Activated CD8-positive, alpha-beta T cell treated with anti-CD3 and anti-CD28 coated beads, Interleukin-2, amount 10 ng/mL, durations not matched to agents 7 days and 5 days (primary cell): ENCODE measurements at regions not wholly inside any gene's neighbourhood (a gene's known extent, or its start where the extent isn't known, plus 50 kb on each side); places are given as distances from the start of the nearest gene placed in this dataset.

ENCODE experiments used
- ATAC-seq: fragments of 150-1000 bp; cut with Tn5 transposase; one replicate; pipeline ENCODE4 v1.10.0; 2021; ENCODE audit warnings: moderate library complexity
- CTCF ChIA-PET: fragments of 350-600 bp; sonication (Branson Sonifier 250); formaldehyde crosslinking; loops from one replicate; lab custom pipeline; 2021; ENCODE audit warnings: antibody characterized with exemption; lab: Charles Lee
- POLR2A ChIA-PET: fragments of 350-600 bp; sonication (Branson Sonifier 250); formaldehyde crosslinking; loops from one replicate; lab custom pipeline; 2021; ENCODE audit warnings: antibody characterized with exemption; lab: Charles Lee
- DNase-seq: peaks from one replicate; pipeline ENCODE4 v3.0.0-alpha.2; 2020
- H3K27ac Mint-ChIP-seq: one replicate; pipeline ENCODE4 v1.8.0; 2021; ENCODE audit warnings: mild to moderate bottlenecking, mixed read lengths
- H3K27me3 Mint-ChIP-seq: one replicate; pipeline ENCODE4 v1.8.0; 2021; ENCODE audit warnings: low read depth, mixed read lengths
- H3K36me3 Mint-ChIP-seq: one replicate; pipeline ENCODE4 v1.8.0; 2021; ENCODE audit warnings: low read depth, mixed read lengths
- H3K4me1 Mint-ChIP-seq: one replicate; pipeline ENCODE4 v1.8.0; 2021; ENCODE audit warnings: low read depth, mixed read lengths
- H3K4me3 Mint-ChIP-seq: one replicate; pipeline ENCODE4 v1.8.0; 2021; ENCODE audit warnings: mild to moderate bottlenecking, mixed read lengths
- H3K9me3 Mint-ChIP-seq: one replicate; pipeline ENCODE4 v1.8.0; 2022; ENCODE audit warnings: mixed read lengths; ENCODE audit not compliant: insufficient read depth

DNA sequence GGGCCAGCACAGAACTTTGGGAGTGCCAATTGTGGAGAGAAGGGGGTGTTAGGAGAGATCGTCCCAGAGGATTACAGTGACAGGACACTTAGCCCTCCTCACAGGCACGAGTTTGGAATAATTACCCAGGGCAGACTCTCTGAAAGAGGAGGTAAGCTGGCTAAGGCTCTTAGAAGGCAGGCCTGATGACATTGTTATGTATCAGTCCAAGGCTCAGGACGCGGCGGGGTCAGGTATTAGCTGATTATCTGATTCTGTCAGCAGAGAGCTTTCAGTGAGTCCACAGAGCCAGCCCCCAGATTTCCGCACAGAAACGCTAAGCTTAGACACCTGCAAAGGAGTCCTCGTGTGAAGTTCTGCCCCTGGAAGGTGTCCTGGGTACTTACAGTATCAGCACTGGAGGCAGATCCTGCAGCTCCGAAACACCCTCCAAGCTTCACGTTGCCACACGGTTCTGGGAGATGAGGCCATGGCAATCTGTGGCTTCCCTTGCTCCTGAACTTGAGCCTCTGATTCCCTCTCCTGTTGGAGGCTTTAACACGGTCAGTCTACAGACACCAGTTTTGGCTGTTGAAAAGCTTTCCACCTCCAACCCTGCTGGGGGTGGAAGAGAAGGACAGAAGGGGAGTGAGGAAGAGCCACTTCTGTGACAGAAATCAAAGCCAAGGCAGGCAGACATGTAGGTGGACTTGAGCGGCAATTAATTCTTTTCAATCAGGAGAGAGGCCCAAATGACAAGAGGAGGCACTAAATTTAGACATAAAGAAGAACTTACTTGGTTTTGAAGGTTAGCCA is 123.6 kb upstream of the CADM1 start:
- no peak overlapping the region for H3K4me3 Mint-ChIP-seq

DNA sequence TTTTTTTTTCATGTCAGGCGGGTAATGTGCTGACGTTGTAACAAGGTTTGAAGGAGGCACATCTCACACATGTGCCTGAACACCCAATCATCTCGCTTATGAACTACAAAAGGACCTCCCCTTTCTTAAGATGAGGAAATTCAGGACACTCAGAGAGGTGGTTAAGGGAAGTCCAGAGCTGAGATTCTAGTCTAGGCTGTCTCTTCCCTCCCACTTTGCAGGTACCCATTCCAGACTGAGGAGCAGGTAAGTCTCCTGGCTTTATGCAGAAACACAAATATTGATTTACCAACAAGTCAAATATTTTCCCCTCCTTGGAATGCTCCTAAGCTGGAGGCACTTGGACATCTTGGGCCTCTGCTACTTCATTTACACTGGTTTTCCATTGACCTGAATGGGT is 122.9 kb upstream of the CADM1 start:
- Mint-ChIP-seq H3K4me3 (no peak overlapping the region), H3K27ac (no peak overlapping the region), H3K36me3 (no peaks in the 10 kb centered on the region), H3K27me3 (no peaks in the 10 kb centered on the region), H3K4me1 (no peaks in the 10 kb centered on the region), H3K9me3 (no peaks in the 10 kb centered on the region)
- DNase-seq (no peak), ATAC-seq (no peak)
- ChIA-PET CTCF (no interaction called here), POLR2A (no interaction called here)

More for the DNA sequence above, 123.6 kb upstream of the CADM1 start:
- Mint-ChIP-seq H3K4me1 (no peaks in the 10 kb centered on the region), H3K36me3 (no peaks in the 10 kb centered on the region), H3K27ac (no peak overlapping the region), H3K9me3 (no peaks in the 10 kb centered on the region), H3K27me3 (no peaks in the 10 kb centered on the region)
- POLR2A ChIA-PET = no interaction called here
- ATAC-seq (no peak), DNase-seq (no peak)
- CTCF ChIA-PET = no interaction called here

- Mint-ChIP-seq H3K9me3 (no peaks in the 10 kb centered on the region), H3K27me3 (no peaks in the 10 kb centered on the region), H3K4me1 (no peaks in the 10 kb centered on the region), H3K4me3 (no peak overlapping the region), H3K27ac (no peak overlapping the region), H3K36me3 (no peaks in the 10 kb centered on the region)
- POLR2A ChIA-PET = no interaction called here
- ATAC-seq = no peak
- CTCF ChIA-PET = no interaction called here
- DNase-seq = no peak
Observed at GRCh38 chr11:115626414-115626813, 122.2 kb upstream of the CADM1 start.

- no peaks in the 10 kb centered on the region for H3K36me3 Mint-ChIP-seq
- H3K9me3 Mint-ChIP-seq = no peaks in the 10 kb centered on the region
- POLR2A ChIA-PET = no interaction called here
- H3K27ac Mint-ChIP-seq = no peak overlapping the region
- H3K4me3 Mint-ChIP-seq = no peak overlapping the region
- H3K4me1 Mint-ChIP-seq = no peaks in the 10 kb centered on the region
- no peaks in the 10 kb centered on the region for H3K27me3 Mint-ChIP-seq
- ATAC-seq (no peak), DNase-seq (no peak)
- CTCF ChIA-PET = no interaction called here
Observed at GRCh38 chr11:115625502-115625901, 121.3 kb upstream of the CADM1 start.

DNA sequence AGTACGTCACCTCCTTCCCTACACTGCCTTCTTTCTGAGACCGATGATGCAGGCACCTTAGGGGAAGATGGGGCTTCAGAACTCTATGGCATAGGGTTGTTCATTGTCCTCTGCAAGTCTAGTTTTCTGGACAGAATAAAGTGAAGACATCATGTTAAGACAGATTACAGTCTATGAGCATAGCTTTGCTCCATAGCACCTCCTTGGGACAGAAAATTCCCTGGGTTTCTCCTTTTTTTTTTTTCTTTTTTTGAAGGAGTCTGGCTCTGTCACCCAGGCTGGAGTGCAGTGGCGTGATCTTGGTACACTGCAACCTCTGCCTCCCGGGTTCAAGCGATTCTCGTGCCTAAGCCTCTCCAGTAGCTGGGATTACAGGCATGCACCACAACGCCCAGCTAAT is 119.8 kb upstream of the CADM1 start:
- H3K4me1 Mint-ChIP-seq = no peaks in the 10 kb centered on the region
- no peak for DNase-seq
- ATAC-seq = no peak
- H3K27ac Mint-ChIP-seq = no peak overlapping the region
- no peaks in the 10 kb centered on the region for H3K9me3 Mint-ChIP-seq
- no peak overlapping the region for H3K4me3 Mint-ChIP-seq
- POLR2A ChIA-PET = no interaction called here
- no peaks in the 10 kb centered on the region for H3K36me3 Mint-ChIP-seq
- CTCF ChIA-PET = no interaction called here
- no peaks in the 10 kb centered on the region for H3K27me3 Mint-ChIP-seq

DNA sequence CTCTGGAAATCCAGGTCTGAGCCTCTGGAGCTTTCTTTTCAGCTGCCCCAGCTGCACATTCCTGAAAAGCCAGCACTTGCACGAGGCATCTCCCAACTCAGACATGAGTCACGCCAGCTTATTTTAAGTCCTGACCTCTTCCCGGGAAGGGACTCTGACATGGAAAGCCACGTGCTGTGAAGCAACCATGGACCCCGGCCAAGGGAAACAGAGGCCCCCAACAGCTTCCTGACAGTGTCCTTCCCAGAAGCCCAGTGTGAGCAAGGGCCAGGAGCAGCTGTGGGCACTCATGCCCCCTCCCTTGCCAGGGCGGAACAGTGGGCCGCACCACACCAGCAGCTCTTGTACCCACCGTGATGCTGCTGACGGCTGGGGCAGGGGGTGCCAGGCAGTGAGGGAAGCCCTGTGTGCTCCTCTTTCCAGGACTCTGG is 118.8 kb upstream of the CADM1 start:
- Mint-ChIP-seq H3K4me3 (no peak overlapping the region), H3K9me3 (no peaks in the 10 kb centered on the region), H3K27ac (no peak overlapping the region), H3K36me3 (no peaks in the 10 kb centered on the region), H3K4me1 (no peaks in the 10 kb centered on the region), H3K27me3 (no peaks in the 10 kb centered on the region)
- CTCF ChIA-PET = no interaction called here
- ATAC-seq (no peak), DNase-seq (no peak)
- POLR2A ChIA-PET = no interaction called here

DNA sequence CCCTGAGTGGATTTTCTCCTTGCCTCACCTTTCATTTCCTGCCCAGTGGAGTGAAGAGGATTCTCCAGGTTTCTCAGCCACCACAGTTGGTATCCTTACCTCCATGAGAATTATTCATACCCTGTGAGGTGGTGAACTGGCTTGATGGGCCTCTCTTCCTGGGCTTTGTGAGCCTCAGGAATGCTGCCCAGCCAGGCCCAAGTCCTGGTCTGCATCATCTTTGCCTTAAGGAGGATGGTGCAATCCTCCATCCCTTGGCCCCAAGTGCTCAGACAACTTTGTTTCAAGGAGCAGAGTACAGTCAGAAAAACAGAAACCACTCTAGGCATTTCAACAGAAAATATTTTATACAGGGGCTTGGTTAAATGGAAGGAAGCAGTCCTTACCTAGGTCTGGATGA is 114.2 kb upstream of the CADM1 start:
- no peaks in the 10 kb centered on the region for H3K9me3 Mint-ChIP-seq
- ChIA-PET POLR2A (no interaction called here), CTCF (no interaction called here)
- H3K36me3 Mint-ChIP-seq = no peaks in the 10 kb centered on the region
- DNase-seq (no peak), ATAC-seq (no peak)
- no peaks in the 10 kb centered on the region for H3K4me1 Mint-ChIP-seq
- H3K27ac Mint-ChIP-seq = no peak overlapping the region
- no peaks in the 10 kb centered on the region for H3K27me3 Mint-ChIP-seq
- H3K4me3 Mint-ChIP-seq = no peak overlapping the region

GRCh38 chr11:115617767-115618166 is 113.6 kb upstream of the CADM1 start:
- Mint-ChIP-seq H3K4me3 (no peak overlapping the region), H3K36me3 (no peaks in the 10 kb centered on the region), H3K27me3 (no peaks in the 10 kb centered on the region), H3K4me1 (no peaks in the 10 kb centered on the region), H3K27ac (no peak overlapping the region), H3K9me3 (no peaks in the 10 kb centered on the region)
- DNase-seq = no peak
- no peak for ATAC-seq
- ChIA-PET POLR2A (no interaction called here), CTCF (no interaction called here)

DNA sequence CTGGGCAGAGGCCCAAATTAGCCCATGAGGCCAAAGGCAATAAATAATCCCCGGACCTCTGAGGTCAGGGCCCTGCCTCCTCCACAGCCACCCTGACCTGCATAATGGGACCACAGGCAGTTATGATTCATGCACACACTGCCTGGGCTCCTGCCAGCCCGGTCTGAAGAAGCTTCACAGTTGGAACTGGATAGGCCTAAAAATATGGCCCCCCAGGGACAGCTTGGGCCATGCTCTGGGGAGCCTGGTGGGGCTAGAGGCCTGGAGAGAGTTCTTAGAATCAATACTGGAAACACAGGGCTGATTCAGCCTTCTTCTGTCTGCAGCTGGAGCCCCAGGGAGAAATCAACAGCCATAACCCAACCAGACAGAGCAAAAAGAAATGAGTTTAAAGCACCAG is 112.8 kb upstream of the CADM1 start:
- H3K36me3 Mint-ChIP-seq = no peaks in the 10 kb centered on the region
- DNase-seq (no peak), ATAC-seq (no peak)
- no peak overlapping the region for H3K27ac Mint-ChIP-seq
- H3K9me3 Mint-ChIP-seq = no peaks in the 10 kb centered on the region
- ChIA-PET CTCF (no interaction called here), POLR2A (no interaction called here)
- H3K4me3 Mint-ChIP-seq = no peak overlapping the region
- H3K27me3 Mint-ChIP-seq = no peaks in the 10 kb centered on the region
- no peaks in the 10 kb centered on the region for H3K4me1 Mint-ChIP-seq

GRCh38 chr11:115613986-115614632 is 109.9 kb upstream of the CADM1 start:
- Mint-ChIP-seq H3K9me3 (no peaks in the 10 kb centered on the region), H3K36me3 (no peaks in the 10 kb centered on the region), H3K27me3 (no peaks in the 10 kb centered on the region), H3K4me3 (no peak overlapping the region), H3K27ac (no peak overlapping the region), H3K4me1 (no peaks in the 10 kb centered on the region)
- DNase-seq = no peak
- POLR2A ChIA-PET = no interaction called here
- no peak for ATAC-seq
- CTCF ChIA-PET = no interaction called here

DNA sequence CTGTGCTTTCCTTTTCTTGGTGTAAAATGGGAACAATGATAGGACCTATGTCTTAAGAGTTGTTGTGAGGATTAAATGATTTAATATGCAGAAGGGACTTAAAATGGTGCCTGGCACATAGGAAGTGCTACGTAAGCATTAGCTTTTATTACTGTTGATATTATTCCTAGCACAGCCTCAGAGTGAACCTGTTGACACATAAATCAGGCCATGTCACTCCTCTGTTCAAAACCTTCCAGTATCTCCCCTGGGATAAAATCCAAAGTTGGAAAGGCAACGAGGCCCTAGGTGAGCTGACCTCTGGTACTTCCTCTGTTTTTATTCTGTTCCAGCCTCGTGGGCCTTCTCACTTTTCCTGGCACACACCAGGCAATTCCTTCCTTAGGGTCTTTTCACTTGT is 108.8 kb upstream of the CADM1 start:
- CTCF ChIA-PET = no interaction called here
- DNase-seq (no peak), ATAC-seq (no peak)
- Mint-ChIP-seq H3K27me3 (no peaks in the 10 kb centered on the region), H3K4me3 (no peak overlapping the region), H3K9me3 (no peaks in the 10 kb centered on the region), H3K4me1 (no peaks in the 10 kb centered on the region), H3K36me3 (no peaks in the 10 kb centered on the region), H3K27ac (no peak overlapping the region)
- POLR2A ChIA-PET = no interaction called here

GRCh38 chr11:115612046-115612730 is 108.0 kb upstream of the CADM1 start:
- Mint-ChIP-seq H3K27ac (no peak overlapping the region), H3K4me1 (no peaks in the 10 kb centered on the region), H3K36me3 (no peaks in the 10 kb centered on the region), H3K27me3 (no peaks in the 10 kb centered on the region), H3K4me3 (no peak overlapping the region), H3K9me3 (no peaks in the 10 kb centered on the region)
- ChIA-PET POLR2A (no interaction called here), CTCF (no interaction called here)
- ATAC-seq (no peak), DNase-seq (no peak)
